Cardiac fibroblast (primary cell): ENCODE measurements at regions not wholly inside any gene's neighbourhood (a gene's known extent, or its start where the extent isn't known, plus 50 kb on each side); places are given as distances from the start of the nearest gene placed in this dataset.

ENCODE experiments used
- DNase-seq, 2 donors: peaks; one replicate each; pipeline versions ENCODE4 v3.0.0 to v3.0.0-alpha.2; 2010; ENCODE audit warnings: low read depth in 2 of 2
- H3K4me3 ChIP-seq, 2 donors: replicated peaks in 1 of 2; 1 replicate in 1 of 2; 2 replicates in 1 of 2; pipeline ENCODE4 v1.5.1; 2011; ENCODE audit warnings: low read depth in 2 of 2, low read length in 2 of 2, mild to moderate bottlenecking in 2 of 2, moderate library complexity in 1 of 2
- CTCF ChIP-seq: IDR thresholded peaks from one replicate; pipeline ENCODE4 v1.5.1; 2011; ENCODE audit warnings: low read depth, mild to moderate bottlenecking, low read length, inconsistent platforms

GRCh38 chr9:30506749-30507148 lies 1877.7 kb upstream of the ACO1 start:
- no peak for DNase-seq
- H3K4me3 ChIP-seq: no peak overlapping the region
- no peak for TF ChIP-seq CTCF

- H3K4me3 ChIP-seq: no peak overlapping the region
- no peak for DNase-seq
- no peak for TF ChIP-seq CTCF
Measured at GRCh38 chr9:30507166-30507565, 1877.3 kb upstream of the ACO1 start.

- TF ChIP-seq CTCF: no peak
- DNase-seq: no peak
- no peak overlapping the region for H3K4me3 ChIP-seq
Measured at GRCh38 chr9:30511666-30512065, 1872.8 kb upstream of the ACO1 start.

- no peak for DNase-seq
- H3K4me3 ChIP-seq: no peak overlapping the region
- no peak for TF ChIP-seq CTCF
Measured at GRCh38 chr9:30519166-30519565, 1865.3 kb upstream of the ACO1 start.

- no peak for TF ChIP-seq CTCF
- H3K4me3 ChIP-seq: no peak overlapping the region
- no peak for DNase-seq
Measured at GRCh38 chr9:30519756-30520155, 1864.7 kb upstream of the ACO1 start.

GRCh38 chr9:30522061-30522460 lies 1862.4 kb upstream of the ACO1 start:
- no peak for DNase-seq
- H3K4me3 ChIP-seq: no peak overlapping the region
- TF ChIP-seq CTCF: no peak

GRCh38 chr9:30522486-30522885 lies 1862.0 kb upstream of the ACO1 start:
- H3K4me3 ChIP-seq: no peak overlapping the region
- no peak for TF ChIP-seq CTCF
- DNase-seq: no peak
